Stimulated activated CD8-positive, alpha-beta memory T cell treated with anti-CD3 and anti-CD28 coated beads, Interleukin-4, amount 100 ng/mL, for 48 hours (primary cell): ENCODE measurements at regions not wholly inside any gene's neighbourhood (a gene's known extent, or its start where the extent isn't known, plus 50 kb on each side); places are given as distances from the start of the nearest gene placed in this dataset.
"Not testable (repeated sequence)": the region's sequence is repeated elsewhere in the genome, so short reads cannot be mapped to it uniquely, and the experiment has no call there.

Experiments used
- DNase-seq: peaks from one replicate; pipeline ENCODE4 v3.0.0-alpha.2; 2020

GRCh38 chr11:109480251-109480650 lies 58.3 kb downstream of the C11orf87 start:
- no peak for DNase-seq

GRCh38 chr11:109486129-109486528 lies 64.1 kb downstream of the C11orf87 start:
- no peak for DNase-seq

GRCh38 chr11:109490953-109491635 lies 69.1 kb downstream of the C11orf87 start:
- DNase-seq, result no peak

GRCh38 chr11:109506115-109506514 lies 84.1 kb downstream of the C11orf87 start:
- DNase-seq, result no peak

- no peak for DNase-seq
Observed at GRCh38 chr11:109507331-109507730, 85.3 kb downstream of the C11orf87 start.

- DNase-seq, result no peak
Observed at GRCh38 chr11:109507836-109508561, 86.0 kb downstream of the C11orf87 start.

- no peak for DNase-seq
Observed at GRCh38 chr11:109508943-109509342, 87.0 kb downstream of the C11orf87 start.

- no peak for DNase-seq
Observed at GRCh38 chr11:109510316-109510715, 88.3 kb downstream of the C11orf87 start.

GRCh38 chr11:109511598-109511997 lies 89.6 kb downstream of the C11orf87 start:
- no peak for DNase-seq

GRCh38 chr11:109512249-109512648 lies 90.3 kb downstream of the C11orf87 start:
- DNase-seq, result no peak

- DNase-seq, result no peak
Observed at GRCh38 chr11:109512680-109513079, 90.7 kb downstream of the C11orf87 start.

GRCh38 chr11:109514313-109515018 lies 92.5 kb downstream of the C11orf87 start:
- no peak for DNase-seq

- no peak for DNase-seq
Observed at GRCh38 chr11:109519253-109519652, 97.3 kb downstream of the C11orf87 start.

GRCh38 chr11:109521571-109522086 lies 99.6 kb downstream of the C11orf87 start:
- no peak for DNase-seq

GRCh38 chr11:109522116-109522755 lies 100.2 kb downstream of the C11orf87 start:
- DNase-seq, result no peak

GRCh38 chr11:109525636-109526035 lies 103.6 kb downstream of the C11orf87 start:
- DNase-seq, result not testable (repeated sequence)

GRCh38 chr11:109526061-109526460 lies 104.1 kb downstream of the C11orf87 start:
- DNase-seq, result no peak

- DNase-seq, result no peak
Observed at GRCh38 chr11:109526931-109527330, 104.9 kb downstream of the C11orf87 start.

- DNase-seq, result no peak
Observed at GRCh38 chr11:109527496-109527895, 105.5 kb downstream of the C11orf87 start.

- DNase-seq, result no peak
Observed at GRCh38 chr11:109547356-109548027, 125.5 kb downstream of the C11orf87 start.

GRCh38 chr11:109552376-109552775 lies 130.4 kb downstream of the C11orf87 start:
- DNase-seq, result no peak

GRCh38 chr11:109553284-109553683 lies 131.3 kb downstream of the C11orf87 start:
- no peak for DNase-seq

GRCh38 chr11:109554951-109555350 lies 133.0 kb downstream of the C11orf87 start:
- DNase-seq, result no peak
